Keratinocyte (primary cell): ENCODE measurements at regions not wholly inside any gene's neighbourhood (a gene's known extent, or its start where the extent isn't known, plus 50 kb on each side); places are given as distances from the start of the nearest gene placed in this dataset.

Experiments
- DNase-seq: peaks from one replicate; pipeline ENCODE4 v3.0.0-alpha.2; 2011; ENCODE audit warnings: low read depth, missing footprints, low spot score
- FAIRE-seq: peaks from 2 replicates; lab custom pipeline; 2011; peaks lifted over from hg19 to GRCh38; lab: Jason Lieb, UNC
- H2AFZ ChIP-seq: 2 replicates; pipeline ENCODE4 v1.6.0; 2012; ENCODE audit warnings: low read length, control low read depth, inconsistent platforms; ENCODE audit not compliant: control insufficient read depth
- H3K27ac ChIP-seq: 2 replicates; pipeline ENCODE4 v1.5.1; 2011; ENCODE audit warnings: low read length; ENCODE audit not compliant: control insufficient read depth, insufficient read depth
- H3K27me3 ChIP-seq: 3 replicates; pipeline ENCODE4 v1.6.0; 2011; ENCODE audit warnings: low read length; ENCODE audit not compliant: control insufficient read depth, insufficient read depth; ENCODE audit errors: extremely low read depth
- H3K36me3 ChIP-seq, 2 experiments: 2 replicates in 1 of 2; 3 replicates in 1 of 2; pipeline ENCODE4 v1.5.1; 2011; ENCODE audit warnings: low read length in 2 of 2, mild to moderate bottlenecking in 1 of 2; ENCODE audit not compliant: control insufficient read depth in 2 of 2, insufficient read depth in 2 of 2; ENCODE audit errors: extremely low read depth in 1 of 2
- H3K4me1 ChIP-seq: 3 replicates; pipeline ENCODE4 v1.5.1; 2011; ENCODE audit warnings: low read length; ENCODE audit not compliant: control insufficient read depth, insufficient read depth; ENCODE audit errors: extremely low read depth
- H3K4me2 ChIP-seq: 3 replicates; pipeline ENCODE4 v1.6.0; 2011; ENCODE audit warnings: low read depth, low read length; ENCODE audit not compliant: control insufficient read depth, insufficient read depth; ENCODE audit errors: extremely low read depth
- H3K4me3 ChIP-seq, 3 experiments: fragments of 200-600 bp in 1 of 3; sonication (generic) in 1 of 3; 2 replicates in 2 of 3; 3 replicates in 1 of 3; pipeline ENCODE4 v1.5.1; 2011 to 2016; ENCODE audit warnings: low read length in 3 of 3, mild to moderate bottlenecking in 3 of 3, control low read depth in 2 of 3, inconsistent platforms in 1 of 3, low read depth in 1 of 3, mixed read lengths in 1 of 3, mixed run types in 1 of 3, moderate library complexity in 1 of 3; ENCODE audit not compliant: control insufficient read depth in 2 of 3, insufficient read depth in 2 of 3; ENCODE audit errors: extremely low read depth in 1 of 3
- H3K79me2 ChIP-seq: 2 replicates; pipeline ENCODE4 v1.6.0; 2012; ENCODE audit warnings: low read length; ENCODE audit not compliant: control insufficient read depth, insufficient read depth
- H3K9ac ChIP-seq: 3 replicates; pipeline ENCODE4 v1.6.0; 2011; ENCODE audit warnings: low read length; ENCODE audit not compliant: control insufficient read depth, insufficient read depth; ENCODE audit errors: extremely low read depth
- H3K9me1 ChIP-seq: 3 replicates; pipeline ENCODE4 v1.6.0; 2011; ENCODE audit warnings: low read length; ENCODE audit not compliant: control insufficient read depth, insufficient read depth; ENCODE audit errors: extremely low read depth
- H3K9me3 ChIP-seq: 2 replicates; pipeline ENCODE4 v1.5.1; 2012; ENCODE audit warnings: low read depth, low read length; ENCODE audit not compliant: control insufficient read depth
- H4K20me1 ChIP-seq: 3 replicates; pipeline ENCODE4 v1.6.0; 2011; ENCODE audit warnings: low read length; ENCODE audit not compliant: control insufficient read depth, insufficient read depth; ENCODE audit errors: extremely low read depth
- CTCF ChIP-seq, 3 experiments: IDR thresholded peaks in 1 of 3; conservative IDR thresholded peaks in 1 of 3; optimal IDR thresholded peaks in 1 of 3; 2 replicates in 2 of 3; 3 replicates in 1 of 3; pipeline versions ENCODE3 to v1.5.1; 2011; ENCODE audit warnings: low read length in 3 of 3, mild to moderate bottlenecking in 3 of 3, moderate library complexity in 2 of 3, control low read depth in 1 of 3, inconsistent platforms in 1 of 3; ENCODE audit not compliant: insufficient read depth in 2 of 3; ENCODE audit errors: extremely low read depth in 1 of 3
- EZH2 ChIP-seq: IDR thresholded peaks from one replicate; pipeline ENCODE4 v1.6.1; 2012; ENCODE audit warnings: inconsistent platforms, mild to moderate bottlenecking, low read length, moderate library complexity
- dilution Hi-C: fragments of 300-500 bp; cut with MboI; formaldehyde crosslinking; loops from one replicate; pipeline ENCODE4 v1.7.0; 2020; ENCODE audit warnings: low sequenced_read_pairs; ENCODE audit not compliant: extremely low pct_ligation_motif_present

GRCh38 chr12:17695495-17695894, 394.5 kb downstream of the RERGL start:
- Histone ChIP-seq H3K4me2 (no peak overlapping the region), H2AFZ (no peak overlapping the region), H3K4me3 (no peak overlapping the region), H3K9ac (no peak overlapping the region), H3K9me3 (no peaks in the 10 kb centered on the region), H3K4me1 (no peaks in the 10 kb centered on the region), H4K20me1 (no peaks in the 10 kb centered on the region), H3K36me3 (no peaks in the 10 kb centered on the region), H3K27ac (no peak overlapping the region), H3K9me1 (no peaks in the 10 kb centered on the region), H3K79me2 (no peaks in the 10 kb centered on the region), H3K27me3 (no peaks in the 10 kb centered on the region)
- DNase-seq: no peak
- FAIRE-seq: no peak
- TF ChIP-seq EZH2 (no peak), CTCF (optimal IDR thresholded peaks at IDR 0.05 in 1 of 3, IDR thresholded peaks at IDR 0.05 in 1 of 3, conservative IDR thresholded peaks at IDR 0.05 in 1 of 3; ENCODE audit: extremely low read depth in 1 of 3, insufficient read depth in 2 of 3, low read length in 3 of 3) (no peak)
- dilution Hi-C loops: no loop called here

GRCh38 chr12:17691369-17691768, 398.6 kb downstream of the RERGL start:
- H3K27ac ChIP-seq: no peak overlapping the region
- no peak for TF ChIP-seq EZH2
- TF ChIP-seq CTCF (optimal IDR thresholded peaks at IDR 0.05 in 1 of 3, IDR thresholded peaks at IDR 0.05 in 1 of 3, conservative IDR thresholded peaks at IDR 0.05 in 1 of 3; ENCODE audit: extremely low read depth in 1 of 3, insufficient read depth in 2 of 3, low read length in 3 of 3): no peak
- FAIRE-seq (no peak), DNase-seq (no peak)
- H2AFZ ChIP-seq: no peak overlapping the region
- H3K79me2 ChIP-seq: no peaks in the 10 kb centered on the region
- no peak overlapping the region for H3K4me2 ChIP-seq
- dilution Hi-C loops: no loop called here
- H3K36me3 ChIP-seq: no peaks in the 10 kb centered on the region
- H3K9me1 ChIP-seq: no peaks in the 10 kb centered on the region
- no peaks in the 10 kb centered on the region for H4K20me1 ChIP-seq
- H3K27me3 ChIP-seq: no peaks in the 10 kb centered on the region
- H3K9me3 ChIP-seq: no peaks in the 10 kb centered on the region
- H3K9ac ChIP-seq: no peak overlapping the region
- H3K4me3 ChIP-seq: no peak overlapping the region
- no peaks in the 10 kb centered on the region for H3K4me1 ChIP-seq
